Endothelial cell of umbilical vein (primary cell): ENCODE measurements at regions not wholly inside any gene's neighbourhood (a gene's known extent, or its start where the extent isn't known, plus 50 kb on each side); places are given as distances from the start of the nearest gene placed in this dataset.

ENCODE experiments used
- BruUV-seq: library from RNA; stranded (reverse); fragments of 400-500 nt; replicated peaks from 2 replicates; lab custom pipeline; 2021; lab: Mats Ljungman, UMichigan
- CTCF ChIA-PET: fragments of 300-600, 350-600 bp; sonication (Branson Sonifier 250); formaldehyde crosslinking; loops from one replicate; lab custom pipeline; 2021; ENCODE audit warnings: antibody characterized with exemption, inconsistent platforms; lab: Charles Lee
- POLR2A ChIA-PET: fragments of 300-600, 350-600 bp; sonication (Branson Sonifier 250); formaldehyde crosslinking; loops from one replicate; lab custom pipeline; 2021; ENCODE audit warnings: antibody characterized with exemption, inconsistent platforms; lab: Charles Lee
- DNase-seq: peaks from one replicate; pipeline ENCODE4 v3.0.0-alpha.2; 2011; ENCODE audit warnings: low read depth, low spot score
- FAIRE-seq: peaks from 2 replicates; lab custom pipeline; 2011; peaks lifted over from hg19 to GRCh38; lab: Jason Lieb, UNC
- H2AFZ ChIP-seq: 2 replicates; pipeline ENCODE4 v1.6.0; 2012; ENCODE audit warnings: low read depth, low read length, control low read depth, inconsistent platforms
- H3K27ac ChIP-seq: 2 replicates; pipeline ENCODE4 v1.5.1; 2011; ENCODE audit warnings: low read depth, mild to moderate bottlenecking, control low read depth, low read length, moderate library complexity; ENCODE audit not compliant: insufficient read depth
- H3K27me3 ChIP-seq, 2 experiments: 2 replicates each; pipeline versions ENCODE4 v1.6.0 to v1.6.1; 2011; ENCODE audit warnings: low read length in 2 of 2, mixed read lengths in 1 of 2; ENCODE audit not compliant: control insufficient read depth in 2 of 2, insufficient read depth in 2 of 2
- H3K36me3 ChIP-seq, 2 experiments: 2 replicates in 1 of 2; 3 replicates in 1 of 2; pipeline ENCODE4 v1.5.1; 2011; ENCODE audit warnings: low read length in 2 of 2, mild to moderate bottlenecking in 1 of 2, moderate library complexity in 1 of 2; ENCODE audit not compliant: control insufficient read depth in 2 of 2, insufficient read depth in 2 of 2; ENCODE audit errors: extremely low read depth in 1 of 2
- H3K4me1 ChIP-seq: 3 replicates; pipeline ENCODE4 v1.5.1; 2011; ENCODE audit warnings: mild to moderate bottlenecking, low read length; ENCODE audit not compliant: control insufficient read depth, insufficient read depth; ENCODE audit errors: extremely low read depth
- H3K4me2 ChIP-seq: 2 replicates; pipeline ENCODE4 v1.6.1; 2011; ENCODE audit warnings: low read length, control low read depth, mixed read lengths; ENCODE audit not compliant: insufficient read depth
- H3K4me3 ChIP-seq, 3 experiments: fragments of 200-600 bp in 1 of 3; sonication (generic), shearing (Covaris generic) in 1 of 3; replicated peaks in 1 of 3; 2 replicates each; pipeline ENCODE4 v1.5.1; 2011 to 2016; ENCODE audit warnings: control low read depth in 3 of 3, low read length in 3 of 3, mild to moderate bottlenecking in 2 of 3, inconsistent platforms in 1 of 3, low read depth in 1 of 3, moderate library complexity in 1 of 3; ENCODE audit not compliant: insufficient read depth in 1 of 3
- H3K79me2 ChIP-seq: 2 replicates; pipeline ENCODE4 v1.6.0; 2012; ENCODE audit warnings: low read length, inconsistent platforms; ENCODE audit not compliant: control insufficient read depth, insufficient read depth
- H3K9ac ChIP-seq: replicated peaks from 2 replicates; pipeline ENCODE3; 2011; ENCODE audit warnings: low read length, control low read depth; ENCODE audit not compliant: insufficient read depth; ENCODE audit errors: extremely low read depth
- H3K9me1 ChIP-seq: replicated peaks from 3 replicates; pipeline ENCODE4 v1.6.0; 2011; ENCODE audit warnings: mild to moderate bottlenecking, low read length; ENCODE audit not compliant: control insufficient read depth, insufficient read depth; ENCODE audit errors: extremely low read depth
- H3K9me3 ChIP-seq: replicated peaks from 2 replicates; pipeline ENCODE4 v1.5.1; 2012; ENCODE audit warnings: low read length, inconsistent platforms; ENCODE audit not compliant: control insufficient read depth, insufficient read depth
- H4K20me1 ChIP-seq: replicated peaks from 2 replicates; pipeline ENCODE3; 2011; ENCODE audit warnings: mild to moderate bottlenecking, low read length; ENCODE audit not compliant: control insufficient read depth, insufficient read depth; ENCODE audit errors: extremely low read depth
- EZH2 ChIP-seq: IDR thresholded peaks from 2 replicates; pipeline ENCODE4 v1.6.1; 2012; ENCODE audit warnings: borderline replicate concordance, low read depth, mild to moderate bottlenecking, moderate library complexity, low read length, inconsistent platforms; ENCODE audit not compliant: severe bottlenecking
- FOS ChIP-seq: IDR thresholded peaks from 2 replicates; pipeline ENCODE4 v1.6.1; 2011; ENCODE audit warnings: mild to moderate bottlenecking, low read length, moderate library complexity, borderline replicate concordance; ENCODE audit not compliant: insufficient read depth
- GATA2 ChIP-seq: IDR thresholded peaks from 2 replicates; pipeline ENCODE4 v1.7.0; 2011; ENCODE audit warnings: low read depth, mild to moderate bottlenecking, moderate library complexity, mixed read lengths, low read length; ENCODE audit not compliant: insufficient read length, insufficient read depth
- JUN ChIP-seq: IDR thresholded peaks from 2 replicates; pipeline ENCODE4 v1.6.1; 2011; ENCODE audit warnings: borderline replicate concordance, low read depth; ENCODE audit not compliant: insufficient read length, insufficient read depth
- MYC ChIP-seq: IDR thresholded peaks from one replicate; pipeline ENCODE4 v1.6.1; 2011; ENCODE audit warnings: mild to moderate bottlenecking, low read depth, low read length
- POLR2A ChIP-seq: IDR thresholded peaks from 2 replicates; pipeline ENCODE4 v1.6.1; 2012; ENCODE audit warnings: low read depth, mild to moderate bottlenecking, control low read depth, low read length
- POLR2AphosphoS5 ChIP-seq: IDR thresholded peaks from 2 replicates; pipeline ENCODE4 v1.6.1; 2012; ENCODE audit warnings: low read depth, mild to moderate bottlenecking, control low read depth, low read length, moderate library complexity; ENCODE audit not compliant: insufficient read depth
- dilution Hi-C: fragments of 300-500 bp; cut with MboI; formaldehyde crosslinking; loops from one replicate; pipeline ENCODE4 v1.15.0; 2019; ENCODE audit warnings: low sequenced_read_pairs; ENCODE audit not compliant: extremely low pct_ligation_motif_present
- intact Hi-C: fragments of 100-400 bp; cut with micrococcal nuclease; formaldehyde crosslinking; loops from one replicate; pipeline ENCODE4 v1.10.0; 2022
- TF ChIP-seq, protein P1 (sequence below): IDR thresholded peaks from 2 replicates; pipeline ENCODE4 v1.6.1; 2011; ENCODE audit not compliant: insufficient read depth, insufficient read length
- TF ChIP-seq, protein P2 (sequence below), 2 donors: IDR thresholded peaks; 1 replicate in 1 of 2; 2 replicates in 1 of 2; pipeline ENCODE4 v1.5.1; 2011; ENCODE audit warnings: low read length in 2 of 2, mild to moderate bottlenecking in 2 of 2, moderate library complexity in 2 of 2, control low read depth in 1 of 2, inconsistent platforms in 1 of 2, low read depth in 1 of 2; ENCODE audit not compliant: insufficient read depth in 1 of 2; ENCODE audit errors: extremely low read depth in 1 of 2

DNA sequence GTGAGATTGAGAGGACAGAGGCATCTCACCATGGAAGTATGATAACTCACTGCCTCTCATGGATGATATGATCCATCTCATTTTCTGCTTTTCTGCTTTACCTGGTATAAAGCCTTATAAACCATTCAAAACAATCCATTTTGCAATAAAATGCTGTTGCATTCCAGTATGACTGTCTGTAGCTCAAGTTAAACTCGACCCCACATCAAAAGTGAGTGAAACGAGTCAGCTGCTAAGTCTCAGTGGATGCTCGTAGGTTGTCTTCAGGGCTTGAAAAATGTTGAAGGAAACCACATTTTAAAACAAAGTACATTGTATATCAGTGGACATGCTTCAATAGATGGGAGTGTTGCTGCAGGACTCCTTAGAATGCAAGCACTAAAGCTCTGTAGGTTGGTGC is 839.0 kb downstream of the TUSC7 start:
- ChIA-PET CTCF (interaction anchor here (0.6 to 3.1 kb wide), 4 partner anchors 23 to 778 kb away, joined by 3 to 29 read pairs (median 4); no protein-coding TSS in a partner anchor), POLR2A (no interaction called here)
- Histone ChIP-seq H4K20me1 (no peaks in the 10 kb centered on the region), H3K79me2 (no peaks in the 10 kb centered on the region), H3K4me3 (no peak overlapping the region), H3K36me3 (no peaks in the 10 kb centered on the region), H3K9me3 (no peaks in the 10 kb centered on the region), H3K9ac (no peak overlapping the region), H3K9me1 (no peaks in the 10 kb centered on the region), H3K4me1 (no peaks in the 10 kb centered on the region), H3K27ac (no peak overlapping the region), H2AFZ (no peak overlapping the region), H3K4me2 (no peak overlapping the region), H3K27me3 (no peaks in the 10 kb centered on the region)
- no TSS peak for BruUV-seq
- no peak for TF ChIP-seq JUN
- TF ChIP-seq, protein P1, sequence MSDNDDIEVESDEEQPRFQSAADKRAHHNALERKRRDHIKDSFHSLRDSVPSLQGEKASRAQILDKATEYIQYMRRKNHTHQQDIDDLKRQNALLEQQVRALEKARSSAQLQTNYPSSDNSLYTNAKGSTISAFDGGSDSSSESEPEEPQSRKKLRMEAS = no peak
- TF ChIP-seq FOS = no peak
- TF ChIP-seq, protein P2, sequence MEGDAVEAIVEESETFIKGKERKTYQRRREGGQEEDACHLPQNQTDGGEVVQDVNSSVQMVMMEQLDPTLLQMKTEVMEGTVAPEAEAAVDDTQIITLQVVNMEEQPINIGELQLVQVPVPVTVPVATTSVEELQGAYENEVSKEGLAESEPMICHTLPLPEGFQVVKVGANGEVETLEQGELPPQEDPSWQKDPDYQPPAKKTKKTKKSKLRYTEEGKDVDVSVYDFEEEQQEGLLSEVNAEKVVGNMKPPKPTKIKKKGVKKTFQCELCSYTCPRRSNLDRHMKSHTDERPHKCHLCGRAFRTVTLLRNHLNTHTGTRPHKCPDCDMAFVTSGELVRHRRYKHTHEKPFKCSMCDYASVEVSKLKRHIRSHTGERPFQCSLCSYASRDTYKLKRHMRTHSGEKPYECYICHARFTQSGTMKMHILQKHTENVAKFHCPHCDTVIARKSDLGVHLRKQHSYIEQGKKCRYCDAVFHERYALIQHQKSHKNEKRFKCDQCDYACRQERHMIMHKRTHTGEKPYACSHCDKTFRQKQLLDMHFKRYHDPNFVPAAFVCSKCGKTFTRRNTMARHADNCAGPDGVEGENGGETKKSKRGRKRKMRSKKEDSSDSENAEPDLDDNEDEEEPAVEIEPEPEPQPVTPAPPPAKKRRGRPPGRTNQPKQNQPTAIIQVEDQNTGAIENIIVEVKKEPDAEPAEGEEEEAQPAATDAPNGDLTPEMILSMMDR (IDR thresholded peaks at IDR 0.05; ENCODE audit: extremely low read depth in 1 of 2, insufficient read depth in 1 of 2, low read depth in 1 of 2, low read length in 2 of 2) = no peak
- no peak for TF ChIP-seq GATA2
- TF ChIP-seq POLR2A = no peak
- TF ChIP-seq EZH2 = no peak
- TF ChIP-seq MYC = no peak
- no peak for TF ChIP-seq POLR2AphosphoS5
- DNase-seq (no peak), FAIRE-seq (no peak)
- dilution Hi-C loops = no loop called here
- intact Hi-C loops = loop anchor here (5.0 kb wide), 1 partner anchor 169 kb away; no protein-coding TSS in a partner anchor
